Endodermal cell (in vitro differentiated cells): ENCODE measurements at regions not wholly inside any gene's neighbourhood (a gene's known extent, or its start where the extent isn't known, plus 50 kb on each side); places are given as distances from the start of the nearest gene placed in this dataset.

Experiments
- DNase-seq: peaks from one replicate; pipeline ENCODE4 v3.0.0-alpha.2; 2017
- H3K27ac ChIP-seq: 2 replicates; pipeline ENCODE4 v1.5.1; 2013; ENCODE audit warnings: mild to moderate bottlenecking, low read depth, low read length, moderate library complexity
- H3K27me3 ChIP-seq: 2 replicates; pipeline ENCODE4 v1.6.1; 2013; ENCODE audit warnings: mild to moderate bottlenecking, low read length, moderate library complexity; ENCODE audit not compliant: insufficient read depth, control insufficient read depth, poor library complexity, severe bottlenecking
- H3K36me3 ChIP-seq: 2 replicates; pipeline ENCODE4 v1.7.0; 2013; ENCODE audit warnings: mild to moderate bottlenecking, low read length, moderate library complexity; ENCODE audit not compliant: control insufficient read depth, insufficient read depth
- H3K4me1 ChIP-seq: one replicate; pipeline ENCODE4 v1.7.0; 2013; ENCODE audit warnings: low read length; ENCODE audit not compliant: control insufficient read depth, insufficient read depth
- H3K4me3 ChIP-seq: 2 replicates; pipeline ENCODE4 v1.5.1; 2013; ENCODE audit warnings: mild to moderate bottlenecking, low read length, moderate library complexity
- H3K9ac ChIP-seq: 2 replicates; pipeline ENCODE4 v1.6.1; 2013; ENCODE audit warnings: mild to moderate bottlenecking, low read length, moderate library complexity; ENCODE audit not compliant: poor library complexity, severe bottlenecking; ENCODE audit errors: extremely low read depth
- H3K9me3 ChIP-seq: 2 replicates; pipeline ENCODE4 v1.6.1; 2013; ENCODE audit warnings: mild to moderate bottlenecking, low read length, moderate library complexity; ENCODE audit not compliant: control insufficient read depth
- H3K27ac Mint-ChIP-seq: 2 replicates; pipeline ENCODE4 v1.8.0; 2020; ENCODE audit warnings: mixed read lengths
- H3K27me3 Mint-ChIP-seq: 2 replicates; pipeline ENCODE4 v1.8.0; 2021; ENCODE audit warnings: mild to moderate bottlenecking, mixed read lengths; ENCODE audit not compliant: insufficient read depth
- H3K36me3 Mint-ChIP-seq: 2 replicates; pipeline ENCODE4 v1.8.0; 2020; ENCODE audit warnings: low read depth, mixed read lengths
- H3K4me1 Mint-ChIP-seq: 2 replicates; pipeline ENCODE4 v1.8.0; 2020; ENCODE audit warnings: mixed read lengths
- H3K4me3 Mint-ChIP-seq: 2 replicates; pipeline ENCODE4 v1.8.0; 2020; ENCODE audit warnings: mild to moderate bottlenecking, moderate library complexity, mixed read lengths
- H3K9me3 Mint-ChIP-seq: 2 replicates; pipeline ENCODE4 v1.8.0; 2020; ENCODE audit warnings: mild to moderate bottlenecking, mixed read lengths
- CTCF ChIP-seq: fragments of 200-600 bp; sonication (generic); conservative IDR thresholded peaks from 2 replicates; pipeline ENCODE4 v1.5.0; 2021; ENCODE audit warnings: antibody characterized with exemption, mild to moderate bottlenecking
- WGBS, 2 experiments: methylation state at CpG; one replicate each; pipeline versions ENCODE4 v1.1.5 to v1.1.7; 2013; ENCODE audit warnings: missing lambda C conversion rate in 2 of 2, mixed read lengths in 1 of 2; ENCODE audit not compliant: insufficient coverage in 1 of 2, insufficient read length in 1 of 2; 5-methylcytosine and 5-hydroxymethylcytosine counted together

DNA sequence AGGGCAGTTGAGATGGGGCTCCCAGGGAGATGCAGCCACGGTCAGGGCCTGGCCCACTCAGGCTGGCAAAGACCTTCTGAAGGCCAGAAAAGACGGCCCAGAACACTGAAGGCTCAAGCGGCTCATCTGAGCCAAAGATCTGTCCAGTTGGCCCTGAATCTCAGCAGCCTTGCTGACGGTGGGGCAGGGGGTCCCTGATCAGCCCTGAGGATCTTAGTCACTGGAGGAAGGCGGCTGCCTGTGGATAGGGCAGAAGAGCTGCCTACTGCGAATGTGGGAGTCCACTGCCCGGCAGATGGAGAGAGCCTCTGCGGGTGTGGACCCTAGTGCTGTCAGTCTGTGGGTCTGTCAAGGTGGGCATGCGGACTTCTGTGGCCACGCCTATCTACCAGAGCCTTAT is 1738.2 kb downstream of the TP53TG3F start:
- H3K4me3 ChIP-seq = no peak overlapping the region
- Mint-ChIP-seq H3K27ac (no peak overlapping the region), H3K36me3 (no peaks in the 10 kb centered on the region), H3K9me3 (peaks cover 96% of the 10 kb centered on the region), H3K27me3 (no peaks in the 10 kb centered on the region), H3K4me1 (no peaks in the 10 kb centered on the region), H3K4me3 (no peak overlapping the region)
- H3K27ac ChIP-seq = no peak overlapping the region
- H3K9ac ChIP-seq = no peak overlapping the region
- peaks cover 80% of the 10 kb centered on the region for H3K9me3 ChIP-seq
- H3K4me1 ChIP-seq = no peaks in the 10 kb centered on the region
- no peak for TF ChIP-seq CTCF
- DNase-seq = no peak
- no peaks in the 10 kb centered on the region for H3K27me3 ChIP-seq
- 74 to 79% methylated on average over 8 to 10 of the region's 10 CpGs for WGBS, 2 experiments
- no peaks in the 10 kb centered on the region for H3K36me3 ChIP-seq

- Mint-ChIP-seq H3K27ac (no peak overlapping the region), H3K36me3 (no peaks in the 10 kb centered on the region), H3K27me3 (no peaks in the 10 kb centered on the region), H3K9me3 (peaks cover 97% of the 10 kb centered on the region), H3K4me1 (no peaks in the 10 kb centered on the region), H3K4me3 (no peak overlapping the region)
- no peak for DNase-seq
- H3K9me3 ChIP-seq = peaks cover 80% of the 10 kb centered on the region
- 73 to 78% methylated on average over 17 to 26 of the region's 26 CpGs for WGBS, 2 experiments
- H3K36me3 ChIP-seq = no peaks in the 10 kb centered on the region
- no peaks in the 10 kb centered on the region for H3K4me1 ChIP-seq
- no peaks in the 10 kb centered on the region for H3K27me3 ChIP-seq
- TF ChIP-seq CTCF = no peak
- H3K27ac ChIP-seq = no peak overlapping the region
- no peak overlapping the region for H3K4me3 ChIP-seq
- no peak overlapping the region for H3K9ac ChIP-seq
Observed at GRCh38 chr16:35198223-35199199, 1739.1 kb downstream of the TP53TG3F start.

- DNase-seq = no peak
- peaks cover 93% of the 10 kb centered on the region for H3K9me3 Mint-ChIP-seq
- H3K4me3 Mint-ChIP-seq = no peak overlapping the region
- Histone ChIP-seq H3K9me3 (peaks cover 82% of the 10 kb centered on the region), H3K9ac (no peak overlapping the region), H3K36me3 (no peaks in the 10 kb centered on the region), H3K27me3 (no peaks in the 10 kb centered on the region), H3K27ac (no peak overlapping the region), H3K4me1 (no peaks in the 10 kb centered on the region), H3K4me3 (no peak overlapping the region)
- H3K27ac Mint-ChIP-seq = no peak overlapping the region
- WGBS, 2 experiments = 20 to 50% methylated on average over 1 of the region's 1 CpG
- no peaks in the 10 kb centered on the region for H3K4me1 Mint-ChIP-seq
- H3K27me3 Mint-ChIP-seq = no peaks in the 10 kb centered on the region
- no peak for TF ChIP-seq CTCF
- H3K36me3 Mint-ChIP-seq = no peaks in the 10 kb centered on the region
Observed at GRCh38 chr16:35200662-35201061, 1741.2 kb downstream of the TP53TG3F start.
